IMR-90 (cell line): ENCODE measurements at regions not wholly inside any gene's neighbourhood (a gene's known extent, or its start where the extent isn't known, plus 50 kb on each side); places are given as distances from the start of the nearest gene placed in this dataset.

ENCODE experiments used
- ATAC-seq: fragments of 200-7000 bp; cut with Tn5 transposase; 2 replicates; pipeline ENCODE4 v1.9.1; 2020; ENCODE audit warnings: low read depth, mild to moderate bottlenecking, moderate library complexity
- BruUV-seq: library from RNA; stranded (reverse); fragments of 400-500 nt; replicated peaks from 2 replicates; lab custom pipeline; 2021; lab: Mats Ljungman, UMichigan
- CTCF ChIA-PET: fragments of 300-600 bp; formaldehyde crosslinking; extraction: SDS; loops from one replicate; lab custom pipeline; 2021; ENCODE audit warnings: antibody characterized with exemption; lab: Yijun Ruan, JAX
- POLR2A ChIA-PET: fragments of 300-600 bp; sonication (Branson Sonifier 250); formaldehyde crosslinking; loops from one replicate; lab custom pipeline; 2022; ENCODE audit warnings: antibody characterized with exemption; ENCODE audit not compliant: unreplicated experiment; lab: Charles Lee
- DNase-seq: peaks from one replicate; pipeline ENCODE4 v3.0.0; 2013
- H2AFZ ChIP-seq: replicated peaks from 2 replicates; pipeline ENCODE3; 2013; ENCODE audit warnings: low read length, mild to moderate bottlenecking; ENCODE audit not compliant: poor library complexity
- H2AK5ac ChIP-seq: 2 replicates; pipeline ENCODE4 v1.6.1; 2013; ENCODE audit warnings: low read depth, low read length, inconsistent platforms
- H2AK9ac ChIP-seq: replicated peaks from 2 replicates; pipeline ENCODE3; 2013; ENCODE audit warnings: mild to moderate bottlenecking, low read depth, low read length, moderate library complexity; ENCODE audit not compliant: poor library complexity
- H2BK120ac ChIP-seq: 2 replicates; pipeline ENCODE4 v1.6.1; 2013; ENCODE audit warnings: low read depth, low read length, inconsistent platforms
- H2BK15ac ChIP-seq: 3 replicates; pipeline ENCODE4 v1.6.1; 2013; ENCODE audit warnings: low read depth, low read length, inconsistent platforms
- H2BK20ac ChIP-seq: 2 replicates; pipeline ENCODE4 v1.6.1; 2013; ENCODE audit warnings: low read depth, mild to moderate bottlenecking, inconsistent platforms, low read length, moderate library complexity
- H2BK5ac ChIP-seq: 2 replicates; pipeline ENCODE4 v1.6.1; 2013; ENCODE audit warnings: mild to moderate bottlenecking, low read depth, low read length, inconsistent platforms; ENCODE audit not compliant: poor library complexity, severe bottlenecking
- H3K14ac ChIP-seq: replicated peaks from 2 replicates; pipeline ENCODE4 v1.6.1; 2013; ENCODE audit warnings: low read depth, low read length, inconsistent platforms
- H3K18ac ChIP-seq: 2 replicates; pipeline ENCODE4 v1.6.1; 2013; ENCODE audit warnings: low read depth, low read length, control low read depth
- H3K23ac ChIP-seq: 2 replicates; pipeline ENCODE4 v1.6.1; 2013; ENCODE audit warnings: low read depth, low read length, inconsistent platforms
- H3K27ac ChIP-seq: 2 replicates; pipeline ENCODE4 v1.5.1; 2013; ENCODE audit warnings: mild to moderate bottlenecking, control low read depth, low read length; ENCODE audit not compliant: insufficient read depth
- H3K27me3 ChIP-seq: 2 replicates; pipeline ENCODE4 v1.6.1; 2013; ENCODE audit warnings: low read length; ENCODE audit not compliant: control insufficient read depth, insufficient read depth
- H3K36me3 ChIP-seq: 2 replicates; pipeline ENCODE4 v1.6.1; 2013; ENCODE audit warnings: low read length, mixed read lengths; ENCODE audit not compliant: control insufficient read depth, insufficient read depth
- H3K4ac ChIP-seq: 2 replicates; pipeline ENCODE4 v1.6.1; 2013; ENCODE audit warnings: low read depth, low read length, inconsistent platforms
- H3K4me1 ChIP-seq: 2 replicates; pipeline ENCODE4 v1.6.1; 2013; ENCODE audit warnings: low read length, mixed read lengths; ENCODE audit not compliant: control insufficient read depth, insufficient read depth
- H3K4me2 ChIP-seq: 2 replicates; pipeline ENCODE4 v1.6.1; 2013; ENCODE audit warnings: low read depth, mild to moderate bottlenecking, control low read depth, low read length, moderate library complexity
- H3K4me3 ChIP-seq: 2 replicates; pipeline ENCODE4 v1.5.1; 2013; ENCODE audit warnings: low read depth, mild to moderate bottlenecking, control low read depth, low read length, moderate library complexity; ENCODE audit not compliant: insufficient read depth
- H3K56ac ChIP-seq: 2 replicates; pipeline ENCODE4 v1.6.1; 2013; ENCODE audit warnings: low read length, inconsistent platforms; ENCODE audit not compliant: insufficient read depth; ENCODE audit errors: extremely low read depth
- H3K79me1 ChIP-seq, 2 experiments: 2 replicates each; pipeline ENCODE4 v1.6.1; 2013; ENCODE audit warnings: low read length in 2 of 2, inconsistent platforms in 1 of 2, low read depth in 1 of 2
- H3K9ac ChIP-seq: 2 replicates; pipeline ENCODE4 v1.6.1; 2013; ENCODE audit warnings: low read depth, low read length, control low read depth
- H3K9me1 ChIP-seq: 2 replicates; pipeline ENCODE4 v1.6.1; 2013; ENCODE audit warnings: low read length, inconsistent platforms; ENCODE audit not compliant: insufficient read depth
- H3K9me3 ChIP-seq: 2 replicates; pipeline ENCODE4 v1.6.1; 2013; ENCODE audit warnings: low read length; ENCODE audit not compliant: control insufficient read depth, insufficient read depth
- H4K20me1 ChIP-seq: 2 replicates; pipeline ENCODE4 v1.6.1; 2013; ENCODE audit warnings: low read length, inconsistent platforms; ENCODE audit not compliant: insufficient read depth
- H4K5ac ChIP-seq: 2 replicates; pipeline ENCODE4 v1.6.1; 2013; ENCODE audit warnings: mild to moderate bottlenecking, low read depth, low read length, control low read depth
- H4K8ac ChIP-seq, 2 experiments: 2 replicates each; pipeline ENCODE4 v1.6.1; 2013; ENCODE audit warnings: low read depth in 2 of 2, low read length in 2 of 2, control low read depth in 1 of 2, inconsistent platforms in 1 of 2
- H4K91ac ChIP-seq: 2 replicates; pipeline ENCODE4 v1.6.1; 2013; ENCODE audit warnings: low read depth, low read length, inconsistent platforms; ENCODE audit not compliant: insufficient read depth
- BHLHE40 ChIP-seq: fragments of 150-350 bp; IDR thresholded peaks from 2 replicates; pipeline ENCODE4 v1.6.1; 2016; ENCODE audit warnings: mild to moderate bottlenecking, low read depth, low read length
- CEBPB ChIP-seq: IDR thresholded peaks from 2 replicates; pipeline ENCODE4 v1.6.1; 2012; ENCODE audit warnings: low read depth, low read length, improper control_type of control experiment
- CHD1 ChIP-seq: IDR thresholded peaks from 2 replicates; pipeline ENCODE4 v1.6.1; 2012; ENCODE audit warnings: low read depth, low read length, improper control_type of control experiment
- ELK1 ChIP-seq: fragments of 150-350 bp; IDR thresholded peaks from 2 replicates; pipeline ENCODE4 v1.6.1; 2016; ENCODE audit warnings: low read depth, mild to moderate bottlenecking, low read length, moderate library complexity, borderline replicate concordance
- FOS ChIP-seq: fragments of 150-350 bp; IDR thresholded peaks from 2 replicates; pipeline ENCODE4 v1.6.1; 2016; ENCODE audit warnings: low read depth, low read length
- MAFK ChIP-seq: IDR thresholded peaks from 2 replicates; pipeline ENCODE4 v1.6.1; 2012; ENCODE audit warnings: low read depth, low read length, improper control_type of control experiment
- MAZ ChIP-seq: IDR thresholded peaks from 2 replicates; pipeline ENCODE4 v1.6.1; 2012; ENCODE audit warnings: low read depth, mild to moderate bottlenecking, low read length, improper control_type of control experiment, moderate library complexity, borderline replicate concordance
- MXI1 ChIP-seq: IDR thresholded peaks from 2 replicates; pipeline ENCODE4 v1.6.1; 2012; ENCODE audit warnings: low read depth, mild to moderate bottlenecking, low read length, moderate library complexity, borderline replicate concordance
- NFE2L2 ChIP-seq: fragments of 150-350 bp; IDR thresholded peaks from 2 replicates; pipeline ENCODE4 v1.6.1; 2016; ENCODE audit warnings: low read depth, mild to moderate bottlenecking, low read length
- POLR2A ChIP-seq: IDR thresholded peaks from 2 replicates; pipeline ENCODE4 v1.6.1; 2012; ENCODE audit warnings: mild to moderate bottlenecking, low read depth, low read length
- RAD21 ChIP-seq: IDR thresholded peaks from 2 replicates; pipeline ENCODE4 v1.6.1; 2012; ENCODE audit warnings: low read length, improper control_type of control experiment
- RCOR1 ChIP-seq: IDR thresholded peaks from 2 replicates; pipeline ENCODE4 v1.6.1; 2012; ENCODE audit warnings: mild to moderate bottlenecking, low read length, improper control_type of control experiment; ENCODE audit not compliant: insufficient replicate concordance
- RFX5 ChIP-seq: IDR thresholded peaks from 2 replicates; pipeline ENCODE4 v1.8.0; 2012; ENCODE audit warnings: low read depth, mild to moderate bottlenecking, low read length, moderate library complexity
- SMC3 ChIP-seq: fragments of 150-350 bp; IDR thresholded peaks from 2 replicates; pipeline ENCODE4 v1.6.1; 2016; ENCODE audit warnings: low read depth, mild to moderate bottlenecking, antibody characterized with exemption, low read length, moderate library complexity
- WGBS, 2 experiments: methylation state at CpG; one replicate each; pipeline versions ENCODE4 v1.1.5 to v1.1.7; 2013; ENCODE audit warnings: missing lambda C conversion rate in 2 of 2; ENCODE audit not compliant: insufficient read length in 1 of 2; ENCODE audit errors: extremely low coverage in 2 of 2; 5-methylcytosine and 5-hydroxymethylcytosine counted together
- dilution Hi-C: fragments of 300-500 bp; cut with HindIII; formaldehyde crosslinking; loops from one replicate; pipeline ENCODE4 v1.14.3; 2018; ENCODE audit warnings: low sequenced_read_pairs; ENCODE audit not compliant: unreplicated experiment
- in situ Hi-C: fragments of 300-500 bp; cut with MboI; formaldehyde crosslinking; loops from 3 replicates; pipeline ENCODE4 v1.14.3; 2019; ENCODE audit warnings: low sequenced_read_pairs, inconsistent platforms, mixed read lengths
- intact Hi-C: fragments of 100-400 bp; cut with micrococcal nuclease; formaldehyde crosslinking; loops from 2 replicates; pipeline ENCODE4 v1.10.0; 2022
- TF ChIP-seq, protein P1 (sequence below): conservative IDR thresholded peaks from 2 replicates; pipeline ENCODE4 v1.5.1; 2012; ENCODE audit warnings: mild to moderate bottlenecking, low read depth, low read length, improper control_type of control experiment
- TF ChIP-seq, protein P2 (sequence below): fragments of 150-350 bp; IDR thresholded peaks from 2 replicates; pipeline ENCODE4 v1.6.1; 2017; ENCODE audit warnings: mild to moderate bottlenecking, antibody characterized with exemption, low read length, low read depth

DNA sequence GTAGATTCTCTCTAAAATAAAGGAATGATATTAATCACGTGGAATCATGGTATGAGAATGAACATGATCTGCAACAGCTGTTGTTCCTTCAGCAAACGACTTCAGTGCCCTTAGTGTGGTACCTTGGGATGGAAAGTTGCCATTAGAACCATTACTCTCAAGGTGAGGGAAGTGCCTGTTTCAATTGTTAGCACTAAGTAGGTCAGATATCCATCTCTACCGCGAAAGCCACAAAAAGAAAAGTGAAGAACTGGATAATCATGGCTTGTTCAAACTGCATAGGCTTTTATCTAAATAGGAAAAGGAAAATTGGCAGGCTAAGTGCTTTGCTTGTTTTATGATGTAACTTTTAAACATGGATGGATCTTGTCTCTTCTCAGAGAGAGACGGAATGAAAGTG, 380.7 kb downstream of the MRPS30 start:
- Histone ChIP-seq H2BK120ac (no peak overlapping the region), H4K5ac (no peak overlapping the region), H2AFZ (no peak overlapping the region), H2BK20ac (no peak overlapping the region), H3K4me3 (no peak overlapping the region), H3K9me1 (no peaks in the 10 kb centered on the region), H3K4ac (no peak overlapping the region), H4K20me1 (no peaks in the 10 kb centered on the region), H2AK5ac (no peak overlapping the region), H3K27me3 (no peaks in the 10 kb centered on the region), H4K91ac (no peak overlapping the region), H3K36me3 (no peaks in the 10 kb centered on the region), H3K9ac (no peak overlapping the region), H3K4me1 (no peaks in the 10 kb centered on the region), H2AK9ac (no peak overlapping the region), H3K14ac (no peak overlapping the region), H3K9me3 (no peaks in the 10 kb centered on the region), H3K79me1 (no peaks in the 10 kb centered on the region), H3K18ac (no peak overlapping the region), H2BK5ac (no peak overlapping the region), H3K56ac (no peak overlapping the region), H2BK15ac (no peak overlapping the region), H3K27ac (no peak overlapping the region), H4K8ac (no peak overlapping the region), H3K4me2 (no peak overlapping the region), H3K23ac (no peak overlapping the region)
- intact Hi-C loops (no loop called here), in situ Hi-C loops (no loop called here), dilution Hi-C loops (no loop called here)
- BruUV-seq = no TSS peak
- no peak for DNase-seq
- ChIA-PET CTCF (no interaction called here), POLR2A (no interaction called here)
- ATAC-seq = no peak
- TF ChIP-seq CHD1 (no peak), FOS (no peak), NFE2L2 (no peak), CEBPB (no peak), RFX5 (no peak), MXI1 (no peak), RAD21 (no peak), SMC3 (no peak), BHLHE40 (no peak), ELK1 (no peak), MAZ (no peak), POLR2A (no peak), MAFK (no peak), RCOR1 (no peak)
- TF ChIP-seq, protein P1, sequence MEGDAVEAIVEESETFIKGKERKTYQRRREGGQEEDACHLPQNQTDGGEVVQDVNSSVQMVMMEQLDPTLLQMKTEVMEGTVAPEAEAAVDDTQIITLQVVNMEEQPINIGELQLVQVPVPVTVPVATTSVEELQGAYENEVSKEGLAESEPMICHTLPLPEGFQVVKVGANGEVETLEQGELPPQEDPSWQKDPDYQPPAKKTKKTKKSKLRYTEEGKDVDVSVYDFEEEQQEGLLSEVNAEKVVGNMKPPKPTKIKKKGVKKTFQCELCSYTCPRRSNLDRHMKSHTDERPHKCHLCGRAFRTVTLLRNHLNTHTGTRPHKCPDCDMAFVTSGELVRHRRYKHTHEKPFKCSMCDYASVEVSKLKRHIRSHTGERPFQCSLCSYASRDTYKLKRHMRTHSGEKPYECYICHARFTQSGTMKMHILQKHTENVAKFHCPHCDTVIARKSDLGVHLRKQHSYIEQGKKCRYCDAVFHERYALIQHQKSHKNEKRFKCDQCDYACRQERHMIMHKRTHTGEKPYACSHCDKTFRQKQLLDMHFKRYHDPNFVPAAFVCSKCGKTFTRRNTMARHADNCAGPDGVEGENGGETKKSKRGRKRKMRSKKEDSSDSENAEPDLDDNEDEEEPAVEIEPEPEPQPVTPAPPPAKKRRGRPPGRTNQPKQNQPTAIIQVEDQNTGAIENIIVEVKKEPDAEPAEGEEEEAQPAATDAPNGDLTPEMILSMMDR = no peak
- TF ChIP-seq, protein P2, sequence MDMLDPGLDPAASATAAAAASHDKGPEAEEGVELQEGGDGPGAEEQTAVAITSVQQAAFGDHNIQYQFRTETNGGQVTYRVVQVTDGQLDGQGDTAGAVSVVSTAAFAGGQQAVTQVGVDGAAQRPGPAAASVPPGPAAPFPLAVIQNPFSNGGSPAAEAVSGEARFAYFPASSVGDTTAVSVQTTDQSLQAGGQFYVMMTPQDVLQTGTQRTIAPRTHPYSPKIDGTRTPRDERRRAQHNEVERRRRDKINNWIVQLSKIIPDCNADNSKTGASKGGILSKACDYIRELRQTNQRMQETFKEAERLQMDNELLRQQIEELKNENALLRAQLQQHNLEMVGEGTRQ = no peak
- no CpG with 5 or more reads among the region's 5 CpGs for WGBS, 2 experiments
